ENCODE measurements at regions not wholly inside any gene's neighbourhood (a gene's known extent, or its start where the extent isn't known, plus 50 kb on each side); places are given as distances from the start of the nearest gene placed in this dataset.

GRCh38 chr5:158212237-158212636, 353.3 kb upstream of the CLINT1 start:
- TF ChIP-seq CTCF (IDR thresholded peaks at IDR 0.05; ENCODE audit: low read length) (no peak), EZH2 (IDR thresholded peaks at IDR 0.05; ENCODE audit: borderline replicate concordance, low read length) (no peak)
